ENCODE measurements at regions not wholly inside any gene's neighbourhood (a gene's known extent, or its start where the extent isn't known, plus 50 kb on each side); places are given as distances from the start of the nearest gene placed in this dataset.
"Not testable (repeated sequence)": the region's sequence is repeated elsewhere in the genome, so short reads cannot be mapped to it uniquely, and the experiment has no call there.

GRCh38 chr10:55892276-55892675, 468.8 kb downstream of the ZWINT start:
- no peak for DNase-seq

DNA sequence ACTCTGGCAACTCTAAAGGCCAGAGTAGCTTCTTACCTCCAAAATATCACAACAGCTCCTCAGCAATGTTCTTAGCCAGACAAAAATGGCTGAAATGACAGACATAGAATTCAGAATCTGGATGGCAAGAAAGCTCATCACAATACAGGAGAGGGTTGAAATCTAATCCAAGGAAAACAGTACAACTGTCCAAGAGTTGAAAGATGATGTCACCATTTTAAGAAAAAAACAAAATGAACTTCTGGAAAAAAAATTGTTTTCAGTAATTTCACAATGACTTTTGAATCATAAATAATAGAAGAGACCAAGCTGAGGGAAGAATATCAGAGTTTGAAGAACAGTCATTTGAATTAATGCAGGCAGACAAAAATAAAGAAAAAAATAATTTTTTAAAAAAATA, 479.5 kb downstream of the ZWINT start:
- no peak for DNase-seq

DNA sequence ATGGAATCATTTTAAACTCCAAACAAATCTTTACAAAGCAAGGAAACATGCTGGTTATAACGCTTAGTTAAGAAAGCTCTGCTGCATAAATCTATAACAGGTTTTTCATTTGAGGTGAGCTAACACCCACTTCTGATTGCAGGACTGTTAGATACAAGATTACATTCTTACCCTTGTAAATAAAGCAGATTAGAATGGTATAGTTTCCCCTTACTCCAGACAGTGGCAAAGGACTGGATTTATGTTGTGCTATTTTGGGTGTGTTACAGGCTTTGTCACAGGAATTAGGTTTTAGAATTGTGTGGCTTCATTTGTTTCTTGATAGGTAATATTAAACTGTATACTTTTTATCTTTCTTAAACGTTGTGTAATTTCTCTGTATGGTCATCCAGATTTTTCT, 487.6 kb downstream of the ZWINT start:
- DNase-seq = no peak

GRCh38 chr10:55870186-55870585, 490.9 kb downstream of the ZWINT start:
- no peak for DNase-seq

DNA sequence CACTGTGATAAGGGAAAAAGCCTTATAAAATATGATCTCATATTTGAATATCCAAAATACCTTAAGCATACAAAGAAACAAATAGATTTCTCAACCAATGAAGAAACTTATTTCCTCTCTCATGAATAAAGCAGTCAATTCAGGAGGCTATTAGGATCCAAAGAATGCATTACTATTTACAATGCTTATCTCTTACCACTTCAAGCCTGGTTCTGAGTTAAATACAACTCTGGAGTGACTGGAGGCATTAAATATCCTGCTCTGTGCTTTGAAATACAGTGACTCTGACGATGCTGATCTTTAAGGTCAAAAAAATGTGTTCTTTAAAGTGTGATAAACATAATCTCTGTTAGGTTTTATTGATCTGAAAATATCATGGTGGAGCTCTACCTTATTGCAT, 493.2 kb downstream of the ZWINT start:
- DNase-seq = no peak

GRCh38 chr10:55858730-55859129, 502.3 kb downstream of the ZWINT start:
- DNase-seq = no peak

GRCh38 chr10:55852900-55853299, 508.2 kb downstream of the ZWINT start:
- no peak for DNase-seq

- DNase-seq = no peak
Observed at GRCh38 chr10:55837273-55837672, 523.8 kb downstream of the ZWINT start.

DNA sequence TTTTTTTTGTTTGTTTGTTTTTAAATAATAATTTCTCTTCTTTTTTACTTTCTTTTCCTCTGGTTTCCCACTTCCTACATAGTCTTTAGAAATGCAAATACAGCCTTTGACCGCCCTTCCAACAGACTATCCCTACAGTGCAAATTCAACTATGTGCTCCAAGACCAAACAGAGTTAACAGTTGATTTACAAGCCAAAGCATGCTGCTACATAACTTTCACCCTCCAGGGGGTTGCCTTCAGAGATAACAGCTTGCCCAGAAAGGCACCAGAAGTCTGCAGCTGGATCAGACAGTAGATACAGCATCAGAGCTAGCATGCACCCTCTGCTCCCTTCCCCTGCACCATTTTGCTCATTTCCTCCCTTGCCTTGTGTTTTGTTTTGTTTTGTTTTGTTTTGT, 539.0 kb downstream of the ZWINT start:
- no peak for DNase-seq

DNA sequence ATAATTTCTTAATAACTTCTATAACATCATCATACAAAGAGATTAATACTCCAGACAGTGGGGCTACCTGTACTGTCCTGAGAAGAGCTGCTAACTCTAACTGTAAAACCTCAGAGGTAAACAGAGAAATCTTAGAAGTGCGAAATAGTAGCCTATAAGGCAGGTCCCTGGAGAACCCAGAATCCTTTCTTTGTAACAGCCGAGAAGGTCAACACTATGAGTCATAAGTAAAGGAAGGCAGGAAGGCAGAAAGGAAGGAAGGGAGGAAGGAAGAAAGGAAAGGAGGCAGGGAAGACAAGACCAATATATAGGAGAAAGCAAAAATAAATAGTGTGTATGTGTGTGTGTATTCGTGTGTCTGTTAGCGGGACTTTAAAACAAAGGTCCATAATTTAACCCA, 540.6 kb downstream of the ZWINT start:
- DNase-seq = no peak

DNA sequence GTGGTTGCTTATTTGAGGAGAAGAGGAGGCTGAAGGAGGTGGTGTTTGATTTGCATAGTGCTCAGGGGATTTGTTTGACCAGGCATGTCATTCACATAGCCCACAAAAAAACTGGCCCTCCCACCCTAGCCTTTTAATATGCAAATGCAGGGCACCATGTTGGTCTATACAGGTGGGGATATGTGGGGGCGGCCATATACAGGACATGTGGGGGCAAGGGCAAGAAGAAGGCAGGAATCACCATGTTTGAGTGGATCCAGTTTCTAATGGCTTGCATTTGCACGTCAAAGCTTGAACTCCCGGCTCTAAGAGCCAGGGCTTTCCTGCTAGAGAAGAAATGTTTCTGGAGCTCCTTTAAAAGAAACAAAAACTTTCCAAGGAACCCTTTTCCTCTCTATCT, 541.0 kb downstream of the ZWINT start:
- DNase-seq = no peak

DNA sequence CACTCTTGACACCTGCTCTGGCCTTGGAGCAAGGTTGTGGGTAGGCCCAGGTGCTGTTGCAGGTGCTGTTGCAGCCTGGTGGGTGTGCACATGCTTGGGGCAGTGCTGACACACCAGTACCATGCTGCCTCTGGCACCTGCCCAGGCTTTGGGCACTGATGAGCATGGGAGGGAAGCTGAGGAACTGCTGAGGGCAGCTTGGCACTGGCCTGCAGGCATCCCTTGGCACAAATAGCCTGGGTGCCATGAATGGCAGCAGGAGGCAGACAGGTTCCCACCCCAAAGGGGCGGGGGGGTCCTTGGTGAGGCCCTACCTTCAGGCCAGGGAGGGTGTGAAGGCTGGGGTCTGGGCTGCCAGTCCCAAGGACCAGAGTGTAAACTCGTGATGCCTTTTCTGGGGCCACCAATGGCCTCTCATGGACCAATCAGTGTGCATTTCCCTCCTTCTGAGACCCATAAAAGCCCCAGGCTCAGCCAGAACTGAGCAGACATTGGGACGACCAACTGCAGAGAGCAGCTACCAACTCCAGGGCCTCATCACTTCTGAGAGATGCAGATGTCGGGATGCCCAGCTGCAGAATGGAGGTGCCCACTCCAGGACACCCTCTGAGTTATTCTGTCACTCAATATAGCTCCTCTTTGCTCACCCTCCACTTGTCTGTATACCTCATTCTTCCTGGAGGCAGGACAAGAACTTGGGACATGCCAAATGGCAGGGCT, 547.4 kb downstream of the ZWINT start:
- DNase-seq = no peak

DNA sequence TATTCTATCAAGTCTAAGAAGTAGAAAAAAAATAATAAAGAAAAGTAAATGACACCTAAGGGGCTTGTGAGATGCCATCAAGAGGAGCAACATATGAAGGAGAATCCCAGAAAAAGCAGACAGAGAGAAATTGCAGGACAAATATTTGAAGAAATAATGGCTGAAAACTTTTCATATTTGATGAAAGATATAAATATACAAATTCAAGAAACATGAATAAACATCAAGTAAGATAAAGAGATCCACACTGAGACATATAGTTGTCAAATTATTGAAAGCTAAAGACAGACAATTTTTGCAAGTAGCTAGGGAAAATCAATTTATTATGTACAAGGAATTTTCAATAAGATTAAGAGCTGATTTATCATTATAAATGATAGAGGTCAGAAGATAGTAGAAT, 558.0 kb downstream of the ZWINT start:
- DNase-seq = no peak

- no peak for DNase-seq
Observed at GRCh38 chr10:55801353-55801661, 559.8 kb downstream of the ZWINT start.

DNA sequence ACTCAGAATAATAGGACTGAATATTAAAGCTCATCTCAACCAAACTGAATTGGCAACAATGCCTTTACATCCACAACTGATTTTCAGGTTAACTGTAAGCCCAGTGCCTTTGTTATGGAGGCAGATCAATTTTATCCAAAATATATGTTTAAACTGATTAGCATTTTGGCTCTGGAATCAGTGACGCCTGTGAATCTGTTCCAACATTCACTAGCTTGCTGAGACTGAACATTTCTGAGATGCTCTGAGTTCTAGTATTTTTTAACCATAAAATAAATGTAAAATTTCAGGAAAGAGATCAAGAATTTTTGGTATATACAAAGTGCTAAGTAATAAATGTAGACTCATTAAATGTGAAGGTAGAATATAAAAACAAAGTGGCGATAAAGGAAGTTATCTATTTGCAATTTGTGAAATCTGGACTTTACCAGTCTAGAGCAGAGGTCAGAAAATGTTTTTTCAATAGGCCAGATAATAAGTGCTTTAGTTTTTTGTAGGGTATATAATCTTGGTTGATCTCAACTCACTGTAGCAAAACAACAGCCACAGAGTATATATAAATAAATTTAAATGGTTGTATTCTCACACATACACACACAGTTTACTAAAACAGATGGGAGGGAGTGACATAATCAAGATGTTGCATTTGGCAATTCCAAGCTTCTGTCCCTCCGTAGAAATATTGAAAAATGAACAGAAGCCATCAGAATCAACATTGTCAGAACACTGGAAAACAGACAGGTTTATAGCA, 560.3 kb downstream of the ZWINT start:
- DNase-seq = no peak

- DNase-seq = no peak
Observed at GRCh38 chr10:55793024-55793423, 568.0 kb downstream of the ZWINT start.

- not testable (repeated sequence) for DNase-seq
Observed at GRCh38 chr10:55790276-55790675, 570.8 kb downstream of the ZWINT start.

DNA sequence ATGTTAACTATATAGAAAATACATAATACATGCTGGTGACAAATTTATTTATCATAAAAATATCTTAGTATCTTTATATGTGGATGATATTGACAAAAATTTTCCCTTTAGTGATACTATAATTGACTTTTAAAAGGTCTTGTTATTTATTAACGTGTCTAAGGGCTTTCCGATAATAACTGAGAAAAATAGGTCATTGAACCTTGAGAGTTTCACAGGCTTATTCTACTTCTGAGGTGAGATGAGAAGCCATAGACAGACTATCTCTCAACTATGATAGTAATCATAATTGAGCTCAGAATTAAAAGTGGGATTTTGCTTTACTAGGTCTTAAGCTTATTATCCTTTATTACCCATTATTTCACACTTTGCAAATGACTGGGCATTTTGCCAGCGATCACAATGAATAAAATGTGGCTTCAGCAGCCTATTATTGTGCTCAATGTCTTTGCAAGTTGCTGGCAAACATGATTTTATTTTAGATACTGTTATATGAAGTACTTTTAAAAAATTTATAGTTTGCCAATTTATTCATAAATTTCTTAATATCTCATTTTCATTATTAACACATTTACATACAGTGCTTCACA, 574.5 kb downstream of the ZWINT start:
- DNase-seq = no peak

DNA sequence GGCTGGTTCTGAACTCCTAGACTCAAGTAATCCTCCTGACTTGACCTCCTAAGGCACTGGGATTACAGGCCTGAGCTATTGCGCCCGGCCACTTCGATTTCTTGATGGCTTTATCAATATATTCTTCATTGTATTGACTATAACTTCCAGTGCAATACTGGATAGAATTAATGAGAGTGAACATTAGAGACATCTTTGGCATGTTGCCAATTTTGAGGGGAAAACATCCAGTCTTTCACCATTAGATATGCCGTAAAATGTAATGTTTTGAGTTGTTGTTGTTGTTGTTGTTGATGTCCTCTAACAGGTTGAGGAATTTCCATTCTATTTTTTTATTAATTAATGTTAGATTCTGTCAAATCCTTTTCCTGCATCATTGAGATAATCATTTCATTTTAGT, 578.9 kb downstream of the ZWINT start:
- DNase-seq = no peak

- DNase-seq = no peak
Observed at GRCh38 chr10:55766212-55766611, 594.8 kb downstream of the ZWINT start.

- no peak for DNase-seq
Observed at GRCh38 chr10:55750458-55750857, 610.6 kb downstream of the ZWINT start.

DNA sequence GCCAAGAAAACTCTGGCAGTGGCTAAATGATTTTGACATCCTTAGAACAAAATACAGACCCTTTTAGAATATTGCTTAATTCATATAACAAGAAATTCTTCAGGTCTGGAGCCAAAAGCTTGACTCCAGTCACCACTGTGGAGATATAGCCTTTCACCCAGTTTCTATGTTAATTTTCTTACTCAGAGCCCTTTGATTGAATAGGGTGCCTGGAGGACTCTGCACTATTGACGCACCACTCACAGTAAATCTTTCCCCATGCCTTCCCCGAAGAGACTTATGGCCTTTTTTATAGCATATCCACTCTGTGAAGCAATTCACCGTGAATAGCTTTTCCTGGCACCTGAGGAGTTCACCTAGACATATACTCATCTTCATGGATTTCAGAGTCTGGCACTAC, 613.8 kb downstream of the ZWINT start:
- DNase-seq = no peak

DNA sequence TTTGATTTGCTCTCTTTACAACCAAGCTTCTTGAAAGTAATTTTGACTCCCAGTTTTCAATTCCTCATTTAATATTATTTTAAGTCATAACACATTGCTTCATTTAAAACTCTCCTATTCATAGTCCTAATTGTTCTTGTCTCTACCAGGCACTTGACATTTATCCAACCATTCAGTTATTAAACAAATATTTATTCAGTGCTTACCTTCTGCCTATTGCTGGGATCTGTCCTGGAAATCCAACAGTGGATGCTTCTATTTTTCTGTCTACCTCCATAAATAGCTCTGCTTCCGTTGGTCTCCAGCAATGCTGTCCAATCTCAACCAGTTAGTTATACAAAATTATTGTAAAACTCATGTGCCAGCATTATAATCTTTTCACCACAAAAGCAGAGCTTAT, 615.1 kb downstream of the ZWINT start:
- no peak for DNase-seq

GRCh38 chr10:55742487-55742886, 618.6 kb downstream of the ZWINT start:
- DNase-seq = no peak

All from hippocampal formation (tissue), 2 donors.